ENCODE measurements at regions not wholly inside any gene's neighbourhood (a gene's known extent, or its start where the extent isn't known, plus 50 kb on each side); places are given as distances from the start of the nearest gene placed in this dataset.

- H3K27ac ChIP-seq (ENCODE audit: control insufficient read depth, insufficient read depth) = no peak overlapping the region
- ATAC-seq (no peak), DNase-seq (ENCODE audit: low read depth, low spot score) (no peak), FAIRE-seq (no peak)
- H3K9me3 ChIP-seq (replicated peaks; ENCODE audit: control insufficient read depth, insufficient read depth, low read length) = no peaks in the 10 kb centered on the region
- SMC1A ChIA-PET (ENCODE audit: uncharacterized antibody, unreplicated experiment) = interaction anchor here (1.1 kb wide), 1 partner anchor 55 kb away, joined by 3 read pairs; no protein-coding TSS in a partner anchor
- RAD21 ChIA-PET (ENCODE audit: unreplicated experiment) = no interaction called here
- H2AFZ ChIP-seq (ENCODE audit: control insufficient read depth, low read depth, low read length) = no peak overlapping the region
- H3K27me3 ChIP-seq (replicated peaks in 1 of 2; ENCODE audit: control insufficient read depth in 2 of 2, insufficient read depth in 2 of 2, low read length in 1 of 2) = no peaks in the 10 kb centered on the region
- CTCF ChIA-PET = no interaction called here
- no peaks in the 10 kb centered on the region for H3K36me3 ChIP-seq (ENCODE audit: control insufficient read depth in 2 of 2, insufficient read depth in 2 of 2, low read length in 1 of 2)
- H3K9ac ChIP-seq (ENCODE audit: control insufficient read depth, insufficient read depth, low read length) = no peak overlapping the region
- no TSS peak for BruUV-seq (replicated peaks)
- no peak overlapping the region for H3K4me2 ChIP-seq (ENCODE audit: control insufficient read depth, insufficient read depth)
- H4K20me1 ChIP-seq (ENCODE audit: control insufficient read depth, insufficient read depth) = no peaks in the 10 kb centered on the region
- POLR2A ChIA-PET = interaction anchor here (0.6 kb wide), 1 partner anchor 146 kb away, joined by 4 read pairs; no protein-coding TSS in a partner anchor
- 69% methylated on average over 5 of the region's 5 CpGs for WGBS (ENCODE audit: insufficient coverage, insufficient replicate concordance, low lambda C conversion rate, missing lambda C conversion rate)
- intact Hi-C loops (cut with micrococcal nuclease; ENCODE audit: unreplicated experiment) (no loop called here), in situ Hi-C loops (cut with MboI) (no loop called here)
- no peaks in the 10 kb centered on the region for H3K4me1 ChIP-seq (ENCODE audit: control insufficient read depth, insufficient read depth, low read length)
- H3K79me2 ChIP-seq (ENCODE audit: control insufficient read depth, insufficient read depth, low read length) = no peaks in the 10 kb centered on the region
- H3K4me3 ChIP-seq = no peak overlapping the region
- TF ChIP-seq, protein P1, sequence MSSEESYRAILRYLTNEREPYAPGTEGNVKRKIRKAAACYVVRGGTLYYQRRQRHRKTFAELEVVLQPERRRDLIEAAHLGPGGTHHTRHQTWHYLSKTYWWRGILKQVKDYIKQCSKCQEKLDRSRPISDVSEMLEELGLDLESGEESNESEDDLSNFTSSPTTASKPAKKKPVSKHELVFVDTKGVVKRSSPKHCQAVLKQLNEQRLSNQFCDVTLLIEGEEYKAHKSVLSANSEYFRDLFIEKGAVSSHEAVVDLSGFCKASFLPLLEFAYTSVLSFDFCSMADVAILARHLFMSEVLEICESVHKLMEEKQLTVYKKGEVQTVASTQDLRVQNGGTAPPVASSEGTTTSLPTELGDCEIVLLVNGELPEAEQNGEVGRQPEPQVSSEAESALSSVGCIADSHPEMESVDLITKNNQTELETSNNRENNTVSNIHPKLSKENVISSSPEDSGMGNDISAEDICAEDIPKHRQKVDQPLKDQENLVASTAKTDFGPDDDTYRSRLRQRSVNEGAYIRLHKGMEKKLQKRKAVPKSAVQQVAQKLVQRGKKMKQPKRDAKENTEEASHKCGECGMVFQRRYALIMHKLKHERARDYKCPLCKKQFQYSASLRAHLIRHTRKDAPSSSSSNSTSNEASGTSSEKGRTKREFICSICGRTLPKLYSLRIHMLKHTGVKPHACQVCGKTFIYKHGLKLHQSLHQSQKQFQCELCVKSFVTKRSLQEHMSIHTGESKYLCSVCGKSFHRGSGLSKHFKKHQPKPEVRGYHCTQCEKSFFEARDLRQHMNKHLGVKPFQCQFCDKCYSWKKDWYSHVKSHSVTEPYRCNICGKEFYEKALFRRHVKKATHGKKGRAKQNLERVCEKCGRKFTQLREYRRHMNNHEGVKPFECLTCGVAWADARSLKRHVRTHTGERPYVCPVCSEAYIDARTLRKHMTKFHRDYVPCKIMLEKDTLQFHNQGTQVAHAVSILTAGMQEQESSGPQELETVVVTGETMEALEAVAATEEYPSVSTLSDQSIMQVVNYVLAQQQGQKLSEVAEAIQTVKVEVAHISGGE (CRISPR knock-in tag; IDR thresholded peaks at IDR 0.05) = no peak
- TF ChIP-seq ZZZ3 (IDR thresholded peaks at IDR 0.05; ENCODE audit: control insufficient read depth, insufficient read length, low read depth) = no peak
- TF ChIP-seq MEF2A (IDR thresholded peaks at IDR 0.05; ENCODE audit: insufficient read depth, low read depth, low read length) = no peak
- no peak for TF ChIP-seq DPF2 (IDR thresholded peaks at IDR 0.05)
- TF ChIP-seq FOXK2 (IDR thresholded peaks at IDR 0.05) = no peak
- TF ChIP-seq KLF5 (IDR thresholded peaks at IDR 0.05; ENCODE audit: partially characterized antibody) = no peak
- no peak for TF ChIP-seq RELA (IDR thresholded peaks at IDR 0.05; ENCODE audit: borderline replicate concordance, partially characterized antibody)
- TF ChIP-seq, protein P2, sequence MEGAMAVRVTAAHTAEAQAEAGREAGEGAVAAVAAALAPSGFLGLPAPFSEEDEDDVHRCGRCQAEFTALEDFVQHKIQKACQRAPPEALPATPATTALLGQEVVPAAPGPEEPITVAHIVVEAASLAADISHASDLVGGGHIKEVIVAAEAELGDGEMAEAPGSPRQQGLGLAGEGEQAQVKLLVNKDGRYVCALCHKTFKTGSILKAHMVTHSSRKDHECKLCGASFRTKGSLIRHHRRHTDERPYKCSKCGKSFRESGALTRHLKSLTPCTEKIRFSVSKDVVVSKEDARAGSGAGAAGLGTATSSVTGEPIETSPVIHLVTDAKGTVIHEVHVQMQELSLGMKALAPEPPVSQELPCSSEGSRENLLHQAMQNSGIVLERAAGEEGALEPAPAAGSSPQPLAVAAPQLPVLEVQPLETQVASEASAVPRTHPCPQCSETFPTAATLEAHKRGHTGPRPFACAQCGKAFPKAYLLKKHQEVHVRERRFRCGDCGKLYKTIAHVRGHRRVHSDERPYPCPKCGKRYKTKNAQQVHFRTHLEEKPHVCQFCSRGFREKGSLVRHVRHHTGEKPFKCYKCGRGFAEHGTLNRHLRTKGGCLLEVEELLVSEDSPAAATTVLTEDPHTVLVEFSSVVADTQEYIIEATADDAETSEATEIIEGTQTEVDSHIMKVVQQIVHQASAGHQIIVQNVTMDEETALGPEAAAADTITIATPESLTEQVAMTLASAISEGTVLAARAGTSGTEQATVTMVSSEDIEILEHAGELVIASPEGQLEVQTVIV (IDR thresholded peaks at IDR 0.05; ENCODE audit: borderline replicate concordance, partially characterized antibody) = no peak
- TF ChIP-seq ZNF592 (IDR thresholded peaks at IDR 0.05) = no peak
- no peak for TF ChIP-seq ZNF687 (IDR thresholded peaks at IDR 0.05)
Measured at GRCh38 chr3:104796556-104796955, 570.2 kb upstream of the ALCAM start.
